ENCODE measurements at regions not wholly inside any gene's neighbourhood (a gene's known extent, or its start where the extent isn't known, plus 50 kb on each side); places are given as distances from the start of the nearest gene placed in this dataset.

DNA sequence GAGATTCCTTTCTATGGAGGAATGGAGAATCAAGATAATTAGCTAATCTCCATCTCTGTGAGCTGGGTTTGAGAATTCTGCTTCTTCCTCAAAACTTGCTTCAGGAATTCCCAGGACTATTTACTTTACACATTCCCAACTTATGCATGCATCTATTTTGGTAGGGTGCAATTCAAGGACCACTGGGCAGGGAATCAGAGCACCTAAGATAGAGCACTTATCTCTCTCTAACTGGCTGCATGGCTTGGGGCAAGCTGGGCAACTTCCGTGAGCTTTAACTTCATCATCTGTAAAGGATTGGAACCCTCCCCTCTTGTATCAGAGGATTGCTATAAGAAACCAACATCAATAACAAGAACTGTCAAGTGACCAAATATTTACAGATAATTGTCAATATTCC is 160.2 kb downstream of the PDCD6IP start:
- FAIRE-seq (no peak), DNase-seq (ENCODE audit: low read depth, low spot score) (no peak)
- intact Hi-C loops (cut with micrococcal nuclease) (loop anchor here (10.0 kb wide), 1 partner anchor 726 kb away; no protein-coding TSS in a partner anchor), dilution Hi-C loops (cut with MboI; ENCODE audit: extremely low pct_ligation_motif_present, low sequenced_read_pairs) (no loop called here)
- ChIA-PET POLR2A (no interaction called here), CTCF (interaction anchor here (1.4 kb wide), 1 partner anchor 725 kb away, joined by 4 read pairs; no protein-coding TSS in a partner anchor)
- no peaks in the 10 kb centered on the region for H3K79me2 ChIP-seq (ENCODE audit: control insufficient read depth, insufficient read depth, low read length)
- H3K36me3 ChIP-seq (ENCODE audit: control insufficient read depth in 2 of 2, extremely low read depth in 1 of 2, insufficient read depth in 2 of 2, low read length in 2 of 2): no peaks in the 10 kb centered on the region
- H3K4me1 ChIP-seq (ENCODE audit: control insufficient read depth, extremely low read depth, insufficient read depth, low read length): no peaks in the 10 kb centered on the region
- H3K4me3 ChIP-seq (replicated peaks in 1 of 3; ENCODE audit: insufficient read depth in 1 of 3, low read depth in 1 of 3, low read length in 3 of 3): no peak overlapping the region
- no TSS peak for BruUV-seq (replicated peaks)
- no peak overlapping the region for H2AFZ ChIP-seq (ENCODE audit: low read depth, low read length)
- H3K27ac ChIP-seq (ENCODE audit: insufficient read depth, low read depth, low read length): no peak overlapping the region
- H3K4me2 ChIP-seq (ENCODE audit: insufficient read depth, low read length): no peak overlapping the region
- TF ChIP-seq, protein P1, sequence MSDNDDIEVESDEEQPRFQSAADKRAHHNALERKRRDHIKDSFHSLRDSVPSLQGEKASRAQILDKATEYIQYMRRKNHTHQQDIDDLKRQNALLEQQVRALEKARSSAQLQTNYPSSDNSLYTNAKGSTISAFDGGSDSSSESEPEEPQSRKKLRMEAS (IDR thresholded peaks at IDR 0.05; ENCODE audit: insufficient read depth, insufficient read length): no peak
- TF ChIP-seq, protein P2, sequence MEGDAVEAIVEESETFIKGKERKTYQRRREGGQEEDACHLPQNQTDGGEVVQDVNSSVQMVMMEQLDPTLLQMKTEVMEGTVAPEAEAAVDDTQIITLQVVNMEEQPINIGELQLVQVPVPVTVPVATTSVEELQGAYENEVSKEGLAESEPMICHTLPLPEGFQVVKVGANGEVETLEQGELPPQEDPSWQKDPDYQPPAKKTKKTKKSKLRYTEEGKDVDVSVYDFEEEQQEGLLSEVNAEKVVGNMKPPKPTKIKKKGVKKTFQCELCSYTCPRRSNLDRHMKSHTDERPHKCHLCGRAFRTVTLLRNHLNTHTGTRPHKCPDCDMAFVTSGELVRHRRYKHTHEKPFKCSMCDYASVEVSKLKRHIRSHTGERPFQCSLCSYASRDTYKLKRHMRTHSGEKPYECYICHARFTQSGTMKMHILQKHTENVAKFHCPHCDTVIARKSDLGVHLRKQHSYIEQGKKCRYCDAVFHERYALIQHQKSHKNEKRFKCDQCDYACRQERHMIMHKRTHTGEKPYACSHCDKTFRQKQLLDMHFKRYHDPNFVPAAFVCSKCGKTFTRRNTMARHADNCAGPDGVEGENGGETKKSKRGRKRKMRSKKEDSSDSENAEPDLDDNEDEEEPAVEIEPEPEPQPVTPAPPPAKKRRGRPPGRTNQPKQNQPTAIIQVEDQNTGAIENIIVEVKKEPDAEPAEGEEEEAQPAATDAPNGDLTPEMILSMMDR (IDR thresholded peaks at IDR 0.05; ENCODE audit: extremely low read depth in 1 of 2, insufficient read depth in 1 of 2, low read depth in 1 of 2, low read length in 2 of 2): no peak
- TF ChIP-seq MYC (IDR thresholded peaks at IDR 0.05; ENCODE audit: low read depth, low read length) (no peak), FOS (IDR thresholded peaks at IDR 0.05; ENCODE audit: borderline replicate concordance, insufficient read depth, low read length) (no peak), POLR2AphosphoS5 (IDR thresholded peaks at IDR 0.05; ENCODE audit: insufficient read depth, low read depth, low read length) (no peak)
- H3K9ac ChIP-seq (replicated peaks; ENCODE audit: extremely low read depth, insufficient read depth, low read length): no peak overlapping the region
- H3K9me3 ChIP-seq (replicated peaks; ENCODE audit: control insufficient read depth, insufficient read depth, low read length): no peaks in the 10 kb centered on the region
- H3K9me1 ChIP-seq (replicated peaks; ENCODE audit: control insufficient read depth, extremely low read depth, insufficient read depth, low read length): no peaks in the 10 kb centered on the region
- no peaks in the 10 kb centered on the region for H3K27me3 ChIP-seq (ENCODE audit: control insufficient read depth in 2 of 2, insufficient read depth in 2 of 2, low read length in 2 of 2)
- H4K20me1 ChIP-seq (replicated peaks; ENCODE audit: control insufficient read depth, extremely low read depth, insufficient read depth, low read length): no peaks in the 10 kb centered on the region

DNA sequence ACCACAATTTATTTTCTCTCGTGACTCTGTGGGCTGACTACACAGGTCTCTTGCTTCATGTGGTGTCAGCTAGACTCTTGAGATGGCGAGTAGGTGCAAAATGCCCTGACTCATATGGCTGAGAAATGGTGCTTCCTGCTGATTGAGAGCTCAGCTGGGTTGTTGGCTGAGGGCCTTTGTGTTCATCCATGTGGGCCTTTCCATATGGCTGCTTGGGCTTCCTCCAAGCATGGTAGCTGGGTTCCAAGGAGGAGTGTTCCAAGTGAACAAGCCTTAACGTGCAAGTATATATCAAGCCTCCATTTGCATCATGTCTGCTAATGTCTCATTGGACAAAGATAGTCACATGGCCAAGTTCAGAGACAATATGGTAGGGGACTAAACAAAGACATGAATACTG is 164.0 kb downstream of the PDCD6IP start:
- TF ChIP-seq JUN (IDR thresholded peaks at IDR 0.05; ENCODE audit: borderline replicate concordance, insufficient read depth, insufficient read length, low read depth) (no peak), GATA2 (IDR thresholded peaks at IDR 0.05; ENCODE audit: insufficient read depth, insufficient read length, low read depth, low read length) (no peak), FOS (IDR thresholded peaks at IDR 0.05; ENCODE audit: borderline replicate concordance, insufficient read depth, low read length) (no peak), EZH2 (IDR thresholded peaks at IDR 0.05; ENCODE audit: borderline replicate concordance, low read depth, low read length, severe bottlenecking) (no peak), MYC (IDR thresholded peaks at IDR 0.05; ENCODE audit: low read depth, low read length) (no peak), POLR2AphosphoS5 (IDR thresholded peaks at IDR 0.05; ENCODE audit: insufficient read depth, low read depth, low read length) (no peak), POLR2A (IDR thresholded peaks at IDR 0.05; ENCODE audit: low read depth, low read length) (no peak)
- TF ChIP-seq, protein P2 (IDR thresholded peaks at IDR 0.05; ENCODE audit: extremely low read depth in 1 of 2, insufficient read depth in 1 of 2, low read depth in 1 of 2, low read length in 2 of 2): no peak
- TF ChIP-seq, protein P1 (IDR thresholded peaks at IDR 0.05; ENCODE audit: insufficient read depth, insufficient read length): no peak
- DNase-seq (ENCODE audit: low read depth, low spot score) (no peak), FAIRE-seq (no peak)
- ChIA-PET POLR2A (no interaction called here), CTCF (no interaction called here)
- intact Hi-C loops (cut with micrococcal nuclease): no loop called here
- H3K36me3 ChIP-seq (ENCODE audit: control insufficient read depth in 2 of 2, extremely low read depth in 1 of 2, insufficient read depth in 2 of 2, low read length in 2 of 2): no peaks in the 10 kb centered on the region
- no peaks in the 10 kb centered on the region for H3K9me1 ChIP-seq (replicated peaks; ENCODE audit: control insufficient read depth, extremely low read depth, insufficient read depth, low read length)
- no peaks in the 10 kb centered on the region for H3K9me3 ChIP-seq (replicated peaks; ENCODE audit: control insufficient read depth, insufficient read depth, low read length)
- H2AFZ ChIP-seq (ENCODE audit: low read depth, low read length): no peak overlapping the region
- no TSS peak for BruUV-seq (replicated peaks)
- H3K79me2 ChIP-seq (ENCODE audit: control insufficient read depth, insufficient read depth, low read length): no peaks in the 10 kb centered on the region
- no peaks in the 10 kb centered on the region for H3K4me1 ChIP-seq (ENCODE audit: control insufficient read depth, extremely low read depth, insufficient read depth, low read length)
- dilution Hi-C loops (cut with MboI; ENCODE audit: extremely low pct_ligation_motif_present, low sequenced_read_pairs): no loop called here
- H3K27ac ChIP-seq (ENCODE audit: insufficient read depth, low read depth, low read length): no peak overlapping the region
- no peak overlapping the region for H3K4me3 ChIP-seq (replicated peaks in 1 of 3; ENCODE audit: insufficient read depth in 1 of 3, low read depth in 1 of 3, low read length in 3 of 3)
- H3K9ac ChIP-seq (replicated peaks; ENCODE audit: extremely low read depth, insufficient read depth, low read length): no peak overlapping the region
- no peak overlapping the region for H3K4me2 ChIP-seq (ENCODE audit: insufficient read depth, low read length)
- H3K27me3 ChIP-seq (ENCODE audit: control insufficient read depth in 2 of 2, insufficient read depth in 2 of 2, low read length in 2 of 2): no peaks in the 10 kb centered on the region
- H4K20me1 ChIP-seq (replicated peaks; ENCODE audit: control insufficient read depth, extremely low read depth, insufficient read depth, low read length): no peaks in the 10 kb centered on the region

Measured in endothelial cell of umbilical vein (primary cell).